ENCODE measurements at regions not wholly inside any gene's neighbourhood (a gene's known extent, or its start where the extent isn't known, plus 50 kb on each side); places are given as distances from the start of the nearest gene placed in this dataset.

DNA sequence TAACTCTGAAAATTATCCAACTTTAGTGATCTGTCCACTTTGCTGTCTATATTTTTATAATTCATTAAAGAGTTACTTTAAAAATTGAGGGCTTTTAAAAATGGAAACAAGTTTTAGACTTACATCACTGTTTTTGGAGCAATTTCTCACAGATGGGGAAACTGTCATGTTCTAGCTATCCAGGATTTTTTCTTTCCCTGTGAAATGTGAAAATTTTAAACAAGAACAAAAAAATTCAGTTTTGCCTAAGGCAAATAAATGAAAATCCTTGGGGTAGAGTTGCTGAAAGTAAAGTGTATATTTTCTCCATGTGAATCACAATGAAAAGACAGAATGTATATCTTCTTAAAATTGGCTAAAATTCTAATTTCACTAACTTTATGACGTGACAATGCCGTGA, 553.7 kb downstream of the MCTP2 start:
- H3K4me2 ChIP-seq (ENCODE audit: low read depth, low read length): no peak overlapping the region
- H3K4me1 ChIP-seq (ENCODE audit: low read length): no peaks in the 10 kb centered on the region
- no peak overlapping the region for H2AFZ ChIP-seq (ENCODE audit: low read length)
- H3K9ac ChIP-seq (ENCODE audit: low read length): no peak overlapping the region
- no peaks in the 10 kb centered on the region for H3K9me3 ChIP-seq (replicated peaks; ENCODE audit: insufficient read depth, low read length)
- H3K9me2 ChIP-seq (replicated peaks; ENCODE audit: insufficient read depth, low read length): no peaks in the 10 kb centered on the region
- no peaks in the 10 kb centered on the region for H3K79me2 ChIP-seq (ENCODE audit: low read length)
- no peak for DNase-seq
- H3F3A ChIP-seq (ENCODE audit: insufficient read depth, low read length): no peaks in the 10 kb centered on the region
- no peaks in the 10 kb centered on the region for H4K20me1 ChIP-seq (ENCODE audit: insufficient read depth, low read length)
- no peaks in the 10 kb centered on the region for H3K36me3 ChIP-seq (replicated peaks; ENCODE audit: insufficient read depth, low read length)
- no peaks in the 10 kb centered on the region for H3K27me3 ChIP-seq (replicated peaks; ENCODE audit: insufficient read depth, low read length)
- TF ChIP-seq CTCF (IDR thresholded peaks at IDR 0.05; ENCODE audit: low read length) (no peak), EZH2 (optimal IDR thresholded peaks at IDR 0.05; ENCODE audit: low read depth, low read length) (no peak), EZH2phosphoT487 (IDR thresholded peaks at IDR 0.05; ENCODE audit: low read length) (no peak)
- no peak overlapping the region for H3K27ac ChIP-seq (ENCODE audit: low read length)
- no peak overlapping the region for H3K4me3 ChIP-seq (ENCODE audit: low read length)

GRCh38 chr15:94791008-94791407, 559.6 kb downstream of the MCTP2 start:
- Histone ChIP-seq H4K20me1 (ENCODE audit: insufficient read depth, low read length) (no peaks in the 10 kb centered on the region), H3K9me2 (replicated peaks; ENCODE audit: insufficient read depth, low read length) (no peaks in the 10 kb centered on the region), H3K4me3 (ENCODE audit: low read length) (no peak overlapping the region), H3F3A (ENCODE audit: insufficient read depth, low read length) (no peaks in the 10 kb centered on the region), H3K9ac (ENCODE audit: low read length) (no peak overlapping the region), H2AFZ (ENCODE audit: low read length) (no peak overlapping the region), H3K4me1 (ENCODE audit: low read length) (no peaks in the 10 kb centered on the region), H3K79me2 (ENCODE audit: low read length) (no peaks in the 10 kb centered on the region), H3K9me3 (replicated peaks; ENCODE audit: insufficient read depth, low read length) (no peaks in the 10 kb centered on the region), H3K4me2 (ENCODE audit: low read depth, low read length) (no peak overlapping the region), H3K27ac (ENCODE audit: low read length) (no peak overlapping the region), H3K36me3 (replicated peaks; ENCODE audit: insufficient read depth, low read length) (no peaks in the 10 kb centered on the region), H3K27me3 (replicated peaks; ENCODE audit: insufficient read depth, low read length) (no peaks in the 10 kb centered on the region)
- TF ChIP-seq EZH2phosphoT487 (IDR thresholded peaks at IDR 0.05; ENCODE audit: low read length) (no peak), EZH2 (optimal IDR thresholded peaks at IDR 0.05; ENCODE audit: low read depth, low read length) (no peak), CTCF (IDR thresholded peaks at IDR 0.05; ENCODE audit: low read length) (no peak)
- DNase-seq: no peak

DNA sequence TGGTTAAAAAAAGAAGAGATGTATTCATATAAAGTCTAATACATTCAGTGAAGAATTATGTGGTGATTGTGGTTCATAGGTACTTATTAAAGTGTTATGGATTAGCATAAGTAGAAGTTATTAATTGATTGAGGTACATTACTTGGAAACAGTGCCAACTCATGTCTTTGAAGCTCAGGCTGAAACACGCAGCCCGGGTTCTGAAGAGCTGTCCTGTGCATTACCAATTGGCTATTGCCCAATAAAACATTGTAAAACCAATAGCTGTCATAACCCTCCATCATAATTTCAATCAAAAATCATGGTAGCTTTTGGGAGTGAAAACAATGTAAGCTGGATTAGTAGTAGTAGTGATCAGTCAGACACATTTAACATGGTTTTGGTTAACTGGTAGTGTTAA, 560.1 kb downstream of the MCTP2 start:
- no peaks in the 10 kb centered on the region for H4K20me1 ChIP-seq (ENCODE audit: insufficient read depth, low read length)
- H3K9ac ChIP-seq (ENCODE audit: low read length): no peak overlapping the region
- TF ChIP-seq EZH2phosphoT487 (IDR thresholded peaks at IDR 0.05; ENCODE audit: low read length): no peak
- TF ChIP-seq CTCF (IDR thresholded peaks at IDR 0.05; ENCODE audit: low read length): no peak
- no peak for TF ChIP-seq EZH2 (optimal IDR thresholded peaks at IDR 0.05; ENCODE audit: low read depth, low read length)
- no peaks in the 10 kb centered on the region for H3F3A ChIP-seq (ENCODE audit: insufficient read depth, low read length)
- H2AFZ ChIP-seq (ENCODE audit: low read length): no peak overlapping the region
- H3K4me3 ChIP-seq (ENCODE audit: low read length): no peak overlapping the region
- H3K4me2 ChIP-seq (ENCODE audit: low read depth, low read length): no peak overlapping the region
- H3K79me2 ChIP-seq (ENCODE audit: low read length): no peaks in the 10 kb centered on the region
- no peaks in the 10 kb centered on the region for H3K4me1 ChIP-seq (ENCODE audit: low read length)
- no peaks in the 10 kb centered on the region for H3K36me3 ChIP-seq (replicated peaks; ENCODE audit: insufficient read depth, low read length)
- H3K9me2 ChIP-seq (replicated peaks; ENCODE audit: insufficient read depth, low read length): no peaks in the 10 kb centered on the region
- H3K27ac ChIP-seq (ENCODE audit: low read length): no peak overlapping the region
- no peak for DNase-seq
- H3K27me3 ChIP-seq (replicated peaks; ENCODE audit: insufficient read depth, low read length): no peaks in the 10 kb centered on the region
- H3K9me3 ChIP-seq (replicated peaks; ENCODE audit: insufficient read depth, low read length): no peaks in the 10 kb centered on the region

Data from MM.1S (cell line).